Suprapubic skin (tissue), 2 donors: ENCODE measurements at regions not wholly inside any gene's neighbourhood (a gene's known extent, or its start where the extent isn't known, plus 50 kb on each side); places are given as distances from the start of the nearest gene placed in this dataset.

ENCODE experiments used
- EP300 ChIP-seq: sonication (generic); formaldehyde crosslinking; IDR thresholded peaks from one replicate; pipeline ENCODE4 v1.6.1; 2017; ENCODE audit warnings: antibody characterized with exemption
- POLR2A ChIP-seq, 2 donors: fragments of 450-650 bp; IDR thresholded peaks; one replicate each; pipeline ENCODE4 v1.6.1; 2017; ENCODE audit warnings: antibody characterized with exemption in 2 of 2, mild to moderate bottlenecking in 2 of 2, moderate library complexity in 2 of 2

GRCh38 chr3:87082796-87083440 lies 92.0 kb upstream of the VGLL3 start:
- TF ChIP-seq EP300 (no peak), POLR2A (IDR thresholded peaks at IDR 0.05) (no peak)
